IMR-90 (cell line): ENCODE measurements at regions not wholly inside any gene's neighbourhood (a gene's known extent, or its start where the extent isn't known, plus 50 kb on each side); places are given as distances from the start of the nearest gene placed in this dataset.

Source experiments
- ATAC-seq: fragments of 200-7000 bp; cut with Tn5 transposase; 2 replicates; pipeline ENCODE4 v1.9.1; 2020; ENCODE audit warnings: low read depth, mild to moderate bottlenecking, moderate library complexity
- BruUV-seq: library from RNA; stranded (reverse); fragments of 400-500 nt; replicated peaks from 2 replicates; lab custom pipeline; 2021; lab: Mats Ljungman, UMichigan
- CTCF ChIA-PET: fragments of 300-600 bp; formaldehyde crosslinking; extraction: SDS; loops from one replicate; lab custom pipeline; 2021; ENCODE audit warnings: antibody characterized with exemption; lab: Yijun Ruan, JAX
- POLR2A ChIA-PET: fragments of 300-600 bp; sonication (Branson Sonifier 250); formaldehyde crosslinking; loops from one replicate; lab custom pipeline; 2022; ENCODE audit warnings: antibody characterized with exemption; ENCODE audit not compliant: unreplicated experiment; lab: Charles Lee
- DNase-seq: peaks from one replicate; pipeline ENCODE4 v3.0.0; 2013
- H2AFZ ChIP-seq: replicated peaks from 2 replicates; pipeline ENCODE3; 2013; ENCODE audit warnings: low read length, mild to moderate bottlenecking; ENCODE audit not compliant: poor library complexity
- H2AK5ac ChIP-seq: 2 replicates; pipeline ENCODE4 v1.6.1; 2013; ENCODE audit warnings: low read depth, low read length, inconsistent platforms
- H2AK9ac ChIP-seq: replicated peaks from 2 replicates; pipeline ENCODE3; 2013; ENCODE audit warnings: mild to moderate bottlenecking, low read depth, low read length, moderate library complexity; ENCODE audit not compliant: poor library complexity
- H2BK120ac ChIP-seq: 2 replicates; pipeline ENCODE4 v1.6.1; 2013; ENCODE audit warnings: low read depth, low read length, inconsistent platforms
- H2BK15ac ChIP-seq: 3 replicates; pipeline ENCODE4 v1.6.1; 2013; ENCODE audit warnings: low read depth, low read length, inconsistent platforms
- H2BK20ac ChIP-seq: 2 replicates; pipeline ENCODE4 v1.6.1; 2013; ENCODE audit warnings: low read depth, mild to moderate bottlenecking, inconsistent platforms, low read length, moderate library complexity
- H2BK5ac ChIP-seq: 2 replicates; pipeline ENCODE4 v1.6.1; 2013; ENCODE audit warnings: mild to moderate bottlenecking, low read depth, low read length, inconsistent platforms; ENCODE audit not compliant: poor library complexity, severe bottlenecking
- H3K14ac ChIP-seq: replicated peaks from 2 replicates; pipeline ENCODE4 v1.6.1; 2013; ENCODE audit warnings: low read depth, low read length, inconsistent platforms
- H3K18ac ChIP-seq: 2 replicates; pipeline ENCODE4 v1.6.1; 2013; ENCODE audit warnings: low read depth, low read length, control low read depth
- H3K23ac ChIP-seq: 2 replicates; pipeline ENCODE4 v1.6.1; 2013; ENCODE audit warnings: low read depth, low read length, inconsistent platforms
- H3K27ac ChIP-seq: 2 replicates; pipeline ENCODE4 v1.5.1; 2013; ENCODE audit warnings: mild to moderate bottlenecking, control low read depth, low read length; ENCODE audit not compliant: insufficient read depth
- H3K27me3 ChIP-seq: 2 replicates; pipeline ENCODE4 v1.6.1; 2013; ENCODE audit warnings: low read length; ENCODE audit not compliant: control insufficient read depth, insufficient read depth
- H3K36me3 ChIP-seq: 2 replicates; pipeline ENCODE4 v1.6.1; 2013; ENCODE audit warnings: low read length, mixed read lengths; ENCODE audit not compliant: control insufficient read depth, insufficient read depth
- H3K4ac ChIP-seq: 2 replicates; pipeline ENCODE4 v1.6.1; 2013; ENCODE audit warnings: low read depth, low read length, inconsistent platforms
- H3K4me1 ChIP-seq: 2 replicates; pipeline ENCODE4 v1.6.1; 2013; ENCODE audit warnings: low read length, mixed read lengths; ENCODE audit not compliant: control insufficient read depth, insufficient read depth
- H3K4me2 ChIP-seq: 2 replicates; pipeline ENCODE4 v1.6.1; 2013; ENCODE audit warnings: low read depth, mild to moderate bottlenecking, control low read depth, low read length, moderate library complexity
- H3K4me3 ChIP-seq: 2 replicates; pipeline ENCODE4 v1.5.1; 2013; ENCODE audit warnings: low read depth, mild to moderate bottlenecking, control low read depth, low read length, moderate library complexity; ENCODE audit not compliant: insufficient read depth
- H3K56ac ChIP-seq: 2 replicates; pipeline ENCODE4 v1.6.1; 2013; ENCODE audit warnings: low read length, inconsistent platforms; ENCODE audit not compliant: insufficient read depth; ENCODE audit errors: extremely low read depth
- H3K79me1 ChIP-seq, 2 experiments: 2 replicates each; pipeline ENCODE4 v1.6.1; 2013; ENCODE audit warnings: low read length in 2 of 2, inconsistent platforms in 1 of 2, low read depth in 1 of 2
- H3K9ac ChIP-seq: 2 replicates; pipeline ENCODE4 v1.6.1; 2013; ENCODE audit warnings: low read depth, low read length, control low read depth
- H3K9me1 ChIP-seq: 2 replicates; pipeline ENCODE4 v1.6.1; 2013; ENCODE audit warnings: low read length, inconsistent platforms; ENCODE audit not compliant: insufficient read depth
- H3K9me3 ChIP-seq: 2 replicates; pipeline ENCODE4 v1.6.1; 2013; ENCODE audit warnings: low read length; ENCODE audit not compliant: control insufficient read depth, insufficient read depth
- H4K20me1 ChIP-seq: 2 replicates; pipeline ENCODE4 v1.6.1; 2013; ENCODE audit warnings: low read length, inconsistent platforms; ENCODE audit not compliant: insufficient read depth
- H4K5ac ChIP-seq: 2 replicates; pipeline ENCODE4 v1.6.1; 2013; ENCODE audit warnings: mild to moderate bottlenecking, low read depth, low read length, control low read depth
- H4K8ac ChIP-seq, 2 experiments: 2 replicates each; pipeline ENCODE4 v1.6.1; 2013; ENCODE audit warnings: low read depth in 2 of 2, low read length in 2 of 2, control low read depth in 1 of 2, inconsistent platforms in 1 of 2
- H4K91ac ChIP-seq: 2 replicates; pipeline ENCODE4 v1.6.1; 2013; ENCODE audit warnings: low read depth, low read length, inconsistent platforms; ENCODE audit not compliant: insufficient read depth
- BHLHE40 ChIP-seq: fragments of 150-350 bp; IDR thresholded peaks from 2 replicates; pipeline ENCODE4 v1.6.1; 2016; ENCODE audit warnings: mild to moderate bottlenecking, low read depth, low read length
- FOS ChIP-seq: fragments of 150-350 bp; IDR thresholded peaks from 2 replicates; pipeline ENCODE4 v1.6.1; 2016; ENCODE audit warnings: low read depth, low read length
- MAFK ChIP-seq: IDR thresholded peaks from 2 replicates; pipeline ENCODE4 v1.6.1; 2012; ENCODE audit warnings: low read depth, low read length, improper control_type of control experiment
- MAZ ChIP-seq: IDR thresholded peaks from 2 replicates; pipeline ENCODE4 v1.6.1; 2012; ENCODE audit warnings: low read depth, mild to moderate bottlenecking, low read length, improper control_type of control experiment, moderate library complexity, borderline replicate concordance
- POLR2A ChIP-seq: IDR thresholded peaks from 2 replicates; pipeline ENCODE4 v1.6.1; 2012; ENCODE audit warnings: mild to moderate bottlenecking, low read depth, low read length
- RAD21 ChIP-seq: IDR thresholded peaks from 2 replicates; pipeline ENCODE4 v1.6.1; 2012; ENCODE audit warnings: low read length, improper control_type of control experiment
- RFX5 ChIP-seq: IDR thresholded peaks from 2 replicates; pipeline ENCODE4 v1.8.0; 2012; ENCODE audit warnings: low read depth, mild to moderate bottlenecking, low read length, moderate library complexity
- WGBS, 2 experiments: methylation state at CpG; one replicate each; pipeline versions ENCODE4 v1.1.5 to v1.1.7; 2013; ENCODE audit warnings: missing lambda C conversion rate in 2 of 2; ENCODE audit not compliant: insufficient read length in 1 of 2; ENCODE audit errors: extremely low coverage in 2 of 2; 5-methylcytosine and 5-hydroxymethylcytosine counted together
- dilution Hi-C: fragments of 300-500 bp; cut with HindIII; formaldehyde crosslinking; loops from one replicate; pipeline ENCODE4 v1.14.3; 2018; ENCODE audit warnings: low sequenced_read_pairs; ENCODE audit not compliant: unreplicated experiment
- in situ Hi-C: fragments of 300-500 bp; cut with MboI; formaldehyde crosslinking; loops from 3 replicates; pipeline ENCODE4 v1.14.3; 2019; ENCODE audit warnings: low sequenced_read_pairs, inconsistent platforms, mixed read lengths
- intact Hi-C: fragments of 100-400 bp; cut with micrococcal nuclease; formaldehyde crosslinking; loops from 2 replicates; pipeline ENCODE4 v1.10.0; 2022
- TF ChIP-seq, protein P1 (sequence below): fragments of 150-350 bp; IDR thresholded peaks from 2 replicates; pipeline ENCODE4 v1.6.1; 2017; ENCODE audit warnings: mild to moderate bottlenecking, antibody characterized with exemption, low read length, low read depth

DNA sequence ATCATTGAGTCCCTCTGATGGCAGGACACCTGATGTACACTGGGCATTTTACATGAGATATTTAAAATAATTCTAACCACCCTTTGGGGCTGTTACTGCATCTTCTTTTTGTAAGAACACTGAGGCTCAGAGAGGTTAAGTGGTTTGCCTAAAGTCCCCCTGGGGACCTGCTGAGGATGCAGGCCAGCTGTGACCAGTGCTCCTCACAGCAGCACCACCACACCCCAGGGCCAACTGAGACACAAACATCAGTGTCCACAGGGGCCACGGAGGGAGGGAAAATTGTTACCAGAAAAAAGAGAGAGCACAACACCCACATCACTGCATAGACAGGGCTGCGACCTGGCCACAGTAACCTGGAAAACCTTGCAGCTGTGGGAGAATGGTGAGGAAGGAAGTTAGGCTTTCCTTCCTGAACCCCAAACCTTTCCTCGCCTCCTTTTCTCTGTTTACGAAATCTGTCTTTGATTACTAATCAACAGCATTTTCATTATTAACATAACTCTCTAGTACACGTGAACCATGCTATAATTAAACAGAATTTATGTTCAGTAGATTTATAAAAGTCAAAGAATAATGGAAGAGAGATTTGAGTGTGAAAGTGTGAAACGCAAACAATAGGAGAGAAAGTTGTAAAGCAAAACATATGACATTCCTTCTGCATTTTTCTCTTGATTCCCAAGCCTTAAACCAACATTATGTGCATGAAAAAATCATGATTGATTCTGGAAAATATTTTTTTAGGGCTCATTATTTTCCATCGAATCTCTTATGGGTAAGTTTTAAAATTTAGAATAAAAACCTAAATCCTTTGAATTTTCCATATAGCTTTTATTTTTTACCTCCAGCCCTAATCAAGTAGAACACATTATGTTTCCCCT is 228.1 kb upstream of the DAPK1 start:
- H3K4me2 ChIP-seq: no peak overlapping the region
- no peak overlapping the region for H3K4me3 ChIP-seq
- BruUV-seq: no TSS peak
- H3K9me1 ChIP-seq: peaks cover 14% of the 10 kb centered on the region
- no peak overlapping the region; the same call in 1 of the 2 replicates for H3K14ac ChIP-seq
- peak overlapping the region; percentile 27 for H2BK5ac ChIP-seq
- WGBS, 2 experiments: no CpG with 5 or more reads among the region's 7 CpGs
- H4K20me1 ChIP-seq: no peaks in the 10 kb centered on the region
- peak overlapping the region; percentile 46 for H2BK20ac ChIP-seq
- H3K4ac ChIP-seq: peak overlapping the region; percentile 80; the same call in 1 of the 2 replicates
- no peak overlapping the region for H3K9ac ChIP-seq
- H3K27ac ChIP-seq: no peak overlapping the region
- H3K9me3 ChIP-seq: no peaks in the 10 kb centered on the region
- H3K18ac ChIP-seq: peak overlapping the region; percentile 26
- no peak overlapping the region for H3K56ac ChIP-seq
- ATAC-seq (no peak), DNase-seq (no peak)
- dilution Hi-C loops: no loop called here
- no peak overlapping the region for H2AFZ ChIP-seq
- intact Hi-C loops: loop anchor here (5.0 kb wide), 1 partner anchor 53 kb away; no protein-coding TSS in a partner anchor
- no peak overlapping the region for H4K91ac ChIP-seq
- ChIA-PET CTCF (no interaction called here), POLR2A (no interaction called here)
- no peaks in the 10 kb centered on the region for H3K27me3 ChIP-seq
- no peak overlapping the region for H2AK9ac ChIP-seq
- TF ChIP-seq, protein P1, sequence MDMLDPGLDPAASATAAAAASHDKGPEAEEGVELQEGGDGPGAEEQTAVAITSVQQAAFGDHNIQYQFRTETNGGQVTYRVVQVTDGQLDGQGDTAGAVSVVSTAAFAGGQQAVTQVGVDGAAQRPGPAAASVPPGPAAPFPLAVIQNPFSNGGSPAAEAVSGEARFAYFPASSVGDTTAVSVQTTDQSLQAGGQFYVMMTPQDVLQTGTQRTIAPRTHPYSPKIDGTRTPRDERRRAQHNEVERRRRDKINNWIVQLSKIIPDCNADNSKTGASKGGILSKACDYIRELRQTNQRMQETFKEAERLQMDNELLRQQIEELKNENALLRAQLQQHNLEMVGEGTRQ: no peak
- no peak for TF ChIP-seq FOS
- no peak for TF ChIP-seq BHLHE40
- no peak for TF ChIP-seq RAD21
- no peak for TF ChIP-seq POLR2A
- TF ChIP-seq RFX5: no peak
- no peak for TF ChIP-seq MAFK
- TF ChIP-seq MAZ: no peak
- H3K36me3 ChIP-seq: no peaks in the 10 kb centered on the region
- peak overlapping the region in 1 of 2 experiments; percentile 63; a peak in 2 of 4 replicates for H4K8ac ChIP-seq
- H3K23ac ChIP-seq: no peak overlapping the region
- peak overlapping the region; percentile 51; the same call in 1 of the 2 replicates for H4K5ac ChIP-seq
- H2BK15ac ChIP-seq: 0 out of 3 replicates have a peak overlapping the region, but pooled peaks have one; percentile 77
- H3K79me1 ChIP-seq: no peaks in the 10 kb centered on the region
- peak overlapping the region; percentile 56 for H2BK120ac ChIP-seq
- peaks cover 19% of the 10 kb centered on the region for H3K4me1 ChIP-seq
- in situ Hi-C loops: no loop called here
- peak overlapping the region; percentile 62 for H2AK5ac ChIP-seq
